ENCODE measurements at regions not wholly inside any gene's neighbourhood (a gene's known extent, or its start where the extent isn't known, plus 50 kb on each side); places are given as distances from the start of the nearest gene placed in this dataset.

DNA sequence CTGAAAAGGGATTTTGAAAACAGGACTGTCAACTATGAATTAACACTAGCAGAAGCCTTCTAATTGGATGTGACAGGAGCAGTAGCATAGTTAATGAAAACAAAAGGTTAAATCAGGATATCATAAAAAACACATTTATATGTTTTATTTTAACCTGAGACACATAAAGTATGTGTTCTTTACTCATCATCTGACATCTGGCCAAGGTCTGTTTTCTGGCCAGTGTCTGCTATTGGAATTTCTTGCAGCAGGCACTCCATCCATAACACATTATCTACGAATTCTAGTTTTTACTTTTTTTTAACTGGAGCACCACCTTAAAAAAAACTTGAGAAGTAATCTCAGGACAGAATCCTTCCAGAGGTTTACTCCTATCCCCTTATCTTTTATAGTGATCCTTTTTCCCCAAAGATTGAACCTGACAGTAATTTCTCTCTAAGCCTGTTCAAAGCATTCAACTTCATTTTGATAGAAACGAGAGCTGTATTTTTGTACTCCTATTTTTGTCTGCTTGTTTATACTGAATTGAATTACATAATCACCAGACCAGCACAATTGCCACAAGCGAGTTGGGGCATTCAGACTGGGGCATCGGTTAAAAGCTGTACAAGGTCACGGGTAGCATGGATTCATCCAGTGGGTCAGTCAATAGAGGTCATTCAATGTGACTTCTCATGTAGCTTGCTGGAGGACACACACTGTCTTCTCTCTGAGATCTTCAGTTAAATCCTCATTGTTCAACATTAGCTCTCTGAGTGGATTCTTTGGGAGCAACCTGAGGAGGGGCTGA is 205.6 kb upstream of the CLINT1 start:
- Histone ChIP-seq H3K27ac (no peak overlapping the region), H3K9me3 (no peaks in the 10 kb centered on the region), H3K27me3 (no peaks in the 10 kb centered on the region), H3K36me3 (no peaks in the 10 kb centered on the region), H3K4me3 (no peak overlapping the region), H3K4me1 (no peaks in the 10 kb centered on the region)
- DNase-seq: no peak
- TF ChIP-seq POLR2A (IDR thresholded peaks at IDR 0.05): no peak
- TF ChIP-seq, protein P1, sequence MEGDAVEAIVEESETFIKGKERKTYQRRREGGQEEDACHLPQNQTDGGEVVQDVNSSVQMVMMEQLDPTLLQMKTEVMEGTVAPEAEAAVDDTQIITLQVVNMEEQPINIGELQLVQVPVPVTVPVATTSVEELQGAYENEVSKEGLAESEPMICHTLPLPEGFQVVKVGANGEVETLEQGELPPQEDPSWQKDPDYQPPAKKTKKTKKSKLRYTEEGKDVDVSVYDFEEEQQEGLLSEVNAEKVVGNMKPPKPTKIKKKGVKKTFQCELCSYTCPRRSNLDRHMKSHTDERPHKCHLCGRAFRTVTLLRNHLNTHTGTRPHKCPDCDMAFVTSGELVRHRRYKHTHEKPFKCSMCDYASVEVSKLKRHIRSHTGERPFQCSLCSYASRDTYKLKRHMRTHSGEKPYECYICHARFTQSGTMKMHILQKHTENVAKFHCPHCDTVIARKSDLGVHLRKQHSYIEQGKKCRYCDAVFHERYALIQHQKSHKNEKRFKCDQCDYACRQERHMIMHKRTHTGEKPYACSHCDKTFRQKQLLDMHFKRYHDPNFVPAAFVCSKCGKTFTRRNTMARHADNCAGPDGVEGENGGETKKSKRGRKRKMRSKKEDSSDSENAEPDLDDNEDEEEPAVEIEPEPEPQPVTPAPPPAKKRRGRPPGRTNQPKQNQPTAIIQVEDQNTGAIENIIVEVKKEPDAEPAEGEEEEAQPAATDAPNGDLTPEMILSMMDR (IDR thresholded peaks at IDR 0.05): no peak

DNA sequence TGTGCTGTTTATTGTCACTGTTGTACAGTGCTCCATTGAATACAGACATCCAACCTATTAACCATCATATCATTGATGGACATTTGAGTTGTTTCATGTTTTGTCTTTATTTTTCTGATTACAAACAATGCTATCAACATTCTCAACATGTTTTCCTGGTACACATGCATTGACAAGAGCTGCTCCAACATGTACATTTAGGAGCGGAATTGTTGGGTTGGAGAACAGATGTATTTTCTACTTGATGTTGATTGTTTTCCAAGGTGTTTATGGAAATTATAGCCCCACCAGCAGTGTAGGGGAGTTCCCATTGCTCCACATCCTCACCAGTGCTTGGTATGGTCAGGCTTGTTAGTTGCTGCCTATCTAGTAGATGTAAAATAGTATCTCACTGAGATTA is 204.1 kb upstream of the CLINT1 start:
- no peaks in the 10 kb centered on the region for H3K36me3 ChIP-seq
- no peak overlapping the region for H3K4me3 ChIP-seq
- no peak for DNase-seq
- H3K27me3 ChIP-seq: no peaks in the 10 kb centered on the region
- no peaks in the 10 kb centered on the region for H3K4me1 ChIP-seq
- no peak overlapping the region for H3K27ac ChIP-seq
- TF ChIP-seq, protein P1 (IDR thresholded peaks at IDR 0.05): no peak
- no peak for TF ChIP-seq POLR2A (IDR thresholded peaks at IDR 0.05)
- H3K9me3 ChIP-seq: no peaks in the 10 kb centered on the region

DNA sequence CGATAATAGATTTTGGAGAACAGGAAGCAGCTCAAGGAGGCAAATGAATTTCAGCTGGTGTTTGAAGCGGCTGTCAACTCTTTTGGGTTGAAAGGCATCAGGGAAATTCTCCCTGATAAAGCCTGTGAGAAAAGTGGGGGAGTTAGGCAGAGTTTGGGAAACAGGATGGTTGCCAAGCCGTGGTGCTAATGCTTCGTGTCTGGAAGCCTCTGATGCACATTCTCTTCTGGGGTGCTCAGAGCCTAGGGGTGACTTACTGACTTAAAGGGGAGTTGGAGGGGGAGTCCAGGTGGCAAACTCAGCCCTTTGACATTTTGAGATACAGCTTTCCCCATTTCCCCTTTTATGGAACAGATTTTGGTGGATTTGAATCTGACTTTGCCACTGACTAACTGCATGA is 202.5 kb upstream of the CLINT1 start:
- Histone ChIP-seq H3K9me3 (no peaks in the 10 kb centered on the region), H3K4me1 (no peaks in the 10 kb centered on the region), H3K27ac (no peak overlapping the region), H3K27me3 (no peaks in the 10 kb centered on the region), H3K4me3 (no peak overlapping the region), H3K36me3 (no peaks in the 10 kb centered on the region)
- TF ChIP-seq, protein P1 (IDR thresholded peaks at IDR 0.05): no peak
- TF ChIP-seq POLR2A (IDR thresholded peaks at IDR 0.05): no peak
- DNase-seq: no peak

DNA sequence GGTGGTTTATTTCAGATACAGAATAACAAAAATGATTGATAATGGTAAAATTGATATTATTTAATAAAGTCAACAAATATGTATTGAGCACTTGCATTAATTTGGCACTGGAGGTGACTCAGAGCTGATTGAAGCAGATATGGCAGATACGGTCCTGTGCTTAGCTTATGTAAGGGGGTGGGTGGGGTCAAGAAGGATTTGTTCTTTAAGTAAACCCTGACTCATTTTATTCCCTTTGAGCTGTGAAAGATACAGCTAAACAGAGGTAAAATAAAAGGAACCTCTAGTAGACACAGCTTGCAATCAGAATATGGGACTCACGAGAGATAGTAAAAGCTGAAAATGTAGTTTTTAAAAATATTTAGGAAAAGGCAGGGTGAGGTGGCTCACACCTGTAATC is 201.3 kb upstream of the CLINT1 start:
- no peak overlapping the region for H3K4me3 ChIP-seq
- H3K27ac ChIP-seq: no peak overlapping the region
- no peaks in the 10 kb centered on the region for H3K9me3 ChIP-seq
- no peaks in the 10 kb centered on the region for H3K27me3 ChIP-seq
- no peak for DNase-seq
- H3K36me3 ChIP-seq: no peaks in the 10 kb centered on the region
- no peaks in the 10 kb centered on the region for H3K4me1 ChIP-seq
- TF ChIP-seq, protein P1 (IDR thresholded peaks at IDR 0.05): no peak
- no peak for TF ChIP-seq POLR2A (IDR thresholded peaks at IDR 0.05)

DNA sequence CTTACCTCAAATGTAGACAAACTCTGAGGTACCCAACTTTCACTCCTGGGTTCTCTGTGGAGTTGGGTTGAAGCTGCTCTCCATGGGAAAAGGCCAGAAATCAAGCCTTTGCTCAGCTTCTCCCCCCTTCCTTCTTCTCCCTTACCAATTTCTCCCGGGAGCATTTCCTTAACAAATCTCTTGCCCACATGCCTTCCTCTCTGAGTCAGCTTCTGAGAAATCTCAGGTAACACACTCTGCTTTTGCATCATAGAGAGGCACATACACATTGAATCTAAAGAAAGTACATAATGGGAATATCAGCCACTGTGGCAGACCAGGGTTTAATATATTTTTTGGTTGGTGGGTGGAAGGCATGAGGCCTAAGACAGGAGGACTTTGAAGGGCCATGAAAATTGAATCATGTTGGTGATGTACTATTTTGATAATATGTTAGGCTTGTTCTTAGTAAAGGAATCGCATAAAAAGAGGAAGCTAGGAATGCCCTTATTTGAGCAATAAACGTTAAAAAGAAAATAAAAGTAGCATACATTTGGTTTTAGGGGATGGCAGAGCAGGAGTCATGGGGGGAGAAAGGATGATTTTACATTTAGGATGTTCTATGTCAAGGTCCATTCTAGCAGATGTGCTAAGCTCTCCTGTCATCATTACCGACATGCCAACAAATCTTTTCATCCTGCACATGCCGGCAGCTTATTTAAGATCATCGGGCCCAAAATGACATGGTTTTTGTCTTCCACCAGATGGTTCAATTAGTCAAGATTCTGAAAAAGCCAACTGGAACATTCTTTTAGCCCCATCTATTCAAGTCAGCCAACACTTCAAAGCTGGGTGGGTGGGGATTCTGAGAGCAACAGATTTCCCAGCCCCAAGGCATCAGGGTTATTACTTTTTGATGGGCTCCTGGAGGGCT is 199.5 kb upstream of the CLINT1 start:
- Histone ChIP-seq H3K4me1 (no peaks in the 10 kb centered on the region), H3K9me3 (no peaks in the 10 kb centered on the region), H3K27me3 (no peaks in the 10 kb centered on the region), H3K36me3 (no peaks in the 10 kb centered on the region), H3K4me3 (no peak overlapping the region), H3K27ac (no peak overlapping the region)
- TF ChIP-seq, protein P1 (IDR thresholded peaks at IDR 0.05): no peak
- no peak for TF ChIP-seq POLR2A (IDR thresholded peaks at IDR 0.05)
- DNase-seq: no peak

Measured in Peyer's patch (tissue), 4 donors.